Fibroblast of lung (primary cell): ENCODE measurements at regions not wholly inside any gene's neighbourhood (a gene's known extent, or its start where the extent isn't known, plus 50 kb on each side); places are given as distances from the start of the nearest gene placed in this dataset.

Experiments used
- CTCF ChIP-seq, 2 donors: IDR thresholded peaks in 1 of 2; conservative IDR thresholded peaks in 1 of 2; 1 replicate in 1 of 2; 2 replicates in 1 of 2; pipeline ENCODE4 v1.5.1; 2011 to 2012; ENCODE audit warnings: low read length in 2 of 2, control low read depth in 1 of 2, inconsistent platforms in 1 of 2, low read depth in 1 of 2, mild to moderate bottlenecking in 1 of 2
- EZH2 ChIP-seq: IDR thresholded peaks from 2 replicates; pipeline ENCODE4 v1.5.1; 2012; ENCODE audit warnings: low read length, control low read depth, mild to moderate bottlenecking; ENCODE audit errors: missing control alignments

DNA sequence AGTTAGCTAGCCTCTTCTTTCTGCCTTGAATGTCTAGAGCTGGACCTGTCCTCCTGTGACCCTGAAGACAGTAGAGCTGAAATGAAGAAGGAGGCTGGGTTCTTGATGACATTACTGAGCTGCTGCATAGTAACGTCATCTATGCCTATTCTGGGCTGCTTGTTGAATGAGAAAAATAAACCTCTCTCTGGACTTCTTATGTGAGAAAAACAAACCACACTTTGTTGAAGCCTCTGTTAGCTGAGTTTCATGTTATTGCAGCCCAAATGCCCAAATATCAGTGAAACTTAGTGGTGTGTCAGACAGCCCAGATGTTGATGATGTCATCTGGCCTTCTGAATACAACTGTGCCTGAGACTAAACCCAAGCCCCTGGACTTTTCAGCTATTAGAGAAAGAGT is 67.0 kb upstream of the MAX start:
- TF ChIP-seq CTCF (conservative IDR thresholded peaks at IDR 0.05 in 1 of 2, IDR thresholded peaks at IDR 0.05 in 1 of 2; ENCODE audit: low read depth in 1 of 2, low read length in 2 of 2) = no peak
- TF ChIP-seq EZH2 = no peak
